GM18907 (cell line): ENCODE measurements at regions not wholly inside any gene's neighbourhood (a gene's known extent, or its start where the extent isn't known, plus 50 kb on each side); places are given as distances from the start of the nearest gene placed in this dataset.

Experiments used
- ATAC-seq: cut with Tn5 transposase; IDR thresholded peaks from one replicate; pipeline ENCODE4 v1.9.1; 2021; ENCODE audit warnings: mild to moderate bottlenecking, moderate library complexity; ENCODE audit not compliant: unreplicated experiment

DNA sequence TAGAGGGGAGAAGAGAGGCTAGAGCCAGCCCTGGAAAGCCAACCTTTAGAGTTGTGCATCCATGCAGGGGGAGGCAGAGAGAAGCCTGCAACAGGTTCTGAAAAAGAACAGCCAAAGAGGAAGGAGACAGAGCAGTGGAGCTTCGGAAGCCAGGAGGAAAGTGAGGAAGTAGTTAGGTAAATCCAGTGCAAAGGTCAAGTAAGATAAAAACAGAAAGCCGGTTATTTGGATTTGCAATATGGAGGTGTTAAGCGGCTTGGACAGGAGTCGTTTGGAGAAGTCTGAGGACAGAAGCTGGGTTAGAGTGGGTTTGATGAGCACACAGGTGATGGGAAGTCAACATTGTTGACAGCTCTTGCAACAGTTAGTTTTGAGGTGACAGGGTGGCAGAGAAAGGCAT lies 53.5 kb upstream of the FLT1 start:
- ATAC-seq: no peak

DNA sequence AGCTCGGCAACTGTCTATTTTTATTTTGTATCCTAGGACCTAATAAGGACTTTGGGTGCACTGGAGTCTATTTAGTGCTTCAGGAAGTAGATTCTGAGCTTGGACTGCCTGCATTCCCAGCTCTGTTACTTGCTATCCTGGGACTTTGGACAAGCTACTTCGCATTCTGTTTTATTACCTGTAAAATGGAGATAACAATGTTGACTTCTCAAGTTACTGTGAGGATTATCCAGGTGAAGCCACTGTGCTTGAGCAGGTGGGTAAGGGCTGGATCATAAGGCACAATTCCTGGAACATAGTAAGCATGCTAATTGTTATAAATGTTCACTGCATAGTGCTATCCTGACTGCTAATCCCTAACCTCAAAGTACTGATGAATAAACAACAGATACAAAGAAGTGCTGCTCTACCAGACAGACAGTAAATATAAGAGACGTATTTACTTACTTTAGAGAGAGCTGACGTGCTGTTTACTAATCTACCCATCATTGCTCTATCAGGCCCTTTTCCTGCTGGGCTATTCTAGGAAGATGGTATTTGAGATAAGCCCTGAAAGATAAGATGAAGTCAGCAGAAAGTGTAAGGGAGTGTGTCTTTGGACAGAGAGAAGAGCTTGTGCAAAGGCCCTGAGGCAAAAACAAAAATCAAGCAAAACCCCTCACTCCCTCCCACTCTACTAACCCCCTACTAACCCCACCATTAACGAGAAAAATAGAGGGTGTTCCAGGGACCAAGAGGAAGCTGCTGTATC lies 50.8 kb upstream of the FLT1 start:
- no peak for ATAC-seq
